Keratinocyte (primary cell): ENCODE measurements at regions not wholly inside any gene's neighbourhood (a gene's known extent, or its start where the extent isn't known, plus 50 kb on each side); places are given as distances from the start of the nearest gene placed in this dataset.

Experiments
- DNase-seq: peaks from one replicate; pipeline ENCODE4 v3.0.0-alpha.2; 2011; ENCODE audit warnings: low read depth, missing footprints, low spot score
- FAIRE-seq: peaks from 2 replicates; lab custom pipeline; 2011; peaks lifted over from hg19 to GRCh38; lab: Jason Lieb, UNC
- H2AFZ ChIP-seq: 2 replicates; pipeline ENCODE4 v1.6.0; 2012; ENCODE audit warnings: low read length, control low read depth, inconsistent platforms; ENCODE audit not compliant: control insufficient read depth
- H3K27ac ChIP-seq: 2 replicates; pipeline ENCODE4 v1.5.1; 2011; ENCODE audit warnings: low read length; ENCODE audit not compliant: control insufficient read depth, insufficient read depth
- H3K27me3 ChIP-seq: 3 replicates; pipeline ENCODE4 v1.6.0; 2011; ENCODE audit warnings: low read length; ENCODE audit not compliant: control insufficient read depth, insufficient read depth; ENCODE audit errors: extremely low read depth
- H3K36me3 ChIP-seq, 2 experiments: 2 replicates in 1 of 2; 3 replicates in 1 of 2; pipeline ENCODE4 v1.5.1; 2011; ENCODE audit warnings: low read length in 2 of 2, mild to moderate bottlenecking in 1 of 2; ENCODE audit not compliant: control insufficient read depth in 2 of 2, insufficient read depth in 2 of 2; ENCODE audit errors: extremely low read depth in 1 of 2
- H3K4me1 ChIP-seq: 3 replicates; pipeline ENCODE4 v1.5.1; 2011; ENCODE audit warnings: low read length; ENCODE audit not compliant: control insufficient read depth, insufficient read depth; ENCODE audit errors: extremely low read depth
- H3K4me2 ChIP-seq: 3 replicates; pipeline ENCODE4 v1.6.0; 2011; ENCODE audit warnings: low read depth, low read length; ENCODE audit not compliant: control insufficient read depth, insufficient read depth; ENCODE audit errors: extremely low read depth
- H3K4me3 ChIP-seq, 3 experiments: fragments of 200-600 bp in 1 of 3; sonication (generic) in 1 of 3; 2 replicates in 2 of 3; 3 replicates in 1 of 3; pipeline ENCODE4 v1.5.1; 2011 to 2016; ENCODE audit warnings: low read length in 3 of 3, mild to moderate bottlenecking in 3 of 3, control low read depth in 2 of 3, inconsistent platforms in 1 of 3, low read depth in 1 of 3, mixed read lengths in 1 of 3, mixed run types in 1 of 3, moderate library complexity in 1 of 3; ENCODE audit not compliant: control insufficient read depth in 2 of 3, insufficient read depth in 2 of 3; ENCODE audit errors: extremely low read depth in 1 of 3
- H3K79me2 ChIP-seq: 2 replicates; pipeline ENCODE4 v1.6.0; 2012; ENCODE audit warnings: low read length; ENCODE audit not compliant: control insufficient read depth, insufficient read depth
- H3K9ac ChIP-seq: 3 replicates; pipeline ENCODE4 v1.6.0; 2011; ENCODE audit warnings: low read length; ENCODE audit not compliant: control insufficient read depth, insufficient read depth; ENCODE audit errors: extremely low read depth
- H3K9me1 ChIP-seq: 3 replicates; pipeline ENCODE4 v1.6.0; 2011; ENCODE audit warnings: low read length; ENCODE audit not compliant: control insufficient read depth, insufficient read depth; ENCODE audit errors: extremely low read depth
- H3K9me3 ChIP-seq: 2 replicates; pipeline ENCODE4 v1.5.1; 2012; ENCODE audit warnings: low read depth, low read length; ENCODE audit not compliant: control insufficient read depth
- H4K20me1 ChIP-seq: 3 replicates; pipeline ENCODE4 v1.6.0; 2011; ENCODE audit warnings: low read length; ENCODE audit not compliant: control insufficient read depth, insufficient read depth; ENCODE audit errors: extremely low read depth
- EZH2 ChIP-seq: IDR thresholded peaks from one replicate; pipeline ENCODE4 v1.6.1; 2012; ENCODE audit warnings: inconsistent platforms, mild to moderate bottlenecking, low read length, moderate library complexity
- dilution Hi-C: fragments of 300-500 bp; cut with MboI; formaldehyde crosslinking; loops from one replicate; pipeline ENCODE4 v1.7.0; 2020; ENCODE audit warnings: low sequenced_read_pairs; ENCODE audit not compliant: extremely low pct_ligation_motif_present
- TF ChIP-seq, protein P1 (sequence below), 3 experiments: IDR thresholded peaks in 1 of 3; conservative IDR thresholded peaks in 1 of 3; optimal IDR thresholded peaks in 1 of 3; 2 replicates in 2 of 3; 3 replicates in 1 of 3; pipeline versions ENCODE3 to v1.5.1; 2011; ENCODE audit warnings: low read length in 3 of 3, mild to moderate bottlenecking in 3 of 3, moderate library complexity in 2 of 3, control low read depth in 1 of 3, inconsistent platforms in 1 of 3; ENCODE audit not compliant: insufficient read depth in 2 of 3; ENCODE audit errors: extremely low read depth in 1 of 3

DNA sequence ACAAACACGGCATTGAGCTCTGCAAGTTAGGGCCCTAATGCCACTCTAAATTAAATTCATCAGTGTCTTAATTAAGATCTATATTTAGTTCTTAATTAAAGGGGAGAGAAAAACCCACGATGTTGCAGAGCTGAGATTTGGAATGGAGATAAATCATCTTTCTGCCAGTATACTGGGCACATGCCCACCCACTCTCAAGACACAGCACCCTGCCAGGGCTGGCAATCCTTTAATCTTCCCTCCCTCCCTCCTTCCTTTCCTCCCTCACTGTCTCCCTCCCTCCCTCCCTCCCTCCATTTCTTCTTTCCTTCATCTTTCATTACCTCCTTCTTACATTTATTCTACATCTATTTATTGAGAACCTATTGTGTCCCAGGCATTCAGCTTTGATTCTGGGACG, 194.8 kb downstream of the BUD13 start:
- H2AFZ ChIP-seq, result no peak overlapping the region
- no peaks in the 10 kb centered on the region for H3K4me1 ChIP-seq
- H3K27ac ChIP-seq, result no peak overlapping the region
- H3K4me3 ChIP-seq, result no peak overlapping the region
- H3K9ac ChIP-seq, result no peak overlapping the region
- H3K9me3 ChIP-seq, result no peaks in the 10 kb centered on the region
- no peaks in the 10 kb centered on the region for H3K36me3 ChIP-seq
- FAIRE-seq (no peak), DNase-seq (no peak)
- no peak for TF ChIP-seq EZH2
- TF ChIP-seq, protein P1, sequence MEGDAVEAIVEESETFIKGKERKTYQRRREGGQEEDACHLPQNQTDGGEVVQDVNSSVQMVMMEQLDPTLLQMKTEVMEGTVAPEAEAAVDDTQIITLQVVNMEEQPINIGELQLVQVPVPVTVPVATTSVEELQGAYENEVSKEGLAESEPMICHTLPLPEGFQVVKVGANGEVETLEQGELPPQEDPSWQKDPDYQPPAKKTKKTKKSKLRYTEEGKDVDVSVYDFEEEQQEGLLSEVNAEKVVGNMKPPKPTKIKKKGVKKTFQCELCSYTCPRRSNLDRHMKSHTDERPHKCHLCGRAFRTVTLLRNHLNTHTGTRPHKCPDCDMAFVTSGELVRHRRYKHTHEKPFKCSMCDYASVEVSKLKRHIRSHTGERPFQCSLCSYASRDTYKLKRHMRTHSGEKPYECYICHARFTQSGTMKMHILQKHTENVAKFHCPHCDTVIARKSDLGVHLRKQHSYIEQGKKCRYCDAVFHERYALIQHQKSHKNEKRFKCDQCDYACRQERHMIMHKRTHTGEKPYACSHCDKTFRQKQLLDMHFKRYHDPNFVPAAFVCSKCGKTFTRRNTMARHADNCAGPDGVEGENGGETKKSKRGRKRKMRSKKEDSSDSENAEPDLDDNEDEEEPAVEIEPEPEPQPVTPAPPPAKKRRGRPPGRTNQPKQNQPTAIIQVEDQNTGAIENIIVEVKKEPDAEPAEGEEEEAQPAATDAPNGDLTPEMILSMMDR (optimal IDR thresholded peaks at IDR 0.05 in 1 of 3, IDR thresholded peaks at IDR 0.05 in 1 of 3, conservative IDR thresholded peaks at IDR 0.05 in 1 of 3; ENCODE audit: extremely low read depth in 1 of 3, insufficient read depth in 2 of 3, low read length in 3 of 3), result no peak
- no peak overlapping the region for H3K4me2 ChIP-seq
- dilution Hi-C loops, result no loop called here
- no peaks in the 10 kb centered on the region for H3K9me1 ChIP-seq
- H4K20me1 ChIP-seq, result no peaks in the 10 kb centered on the region
- peaks cover 57% of the 10 kb centered on the region for H3K27me3 ChIP-seq
- no peaks in the 10 kb centered on the region for H3K79me2 ChIP-seq

- Histone ChIP-seq H3K9me3 (no peaks in the 10 kb centered on the region), H3K9ac (no peak overlapping the region), H3K4me2 (no peak overlapping the region), H3K9me1 (no peaks in the 10 kb centered on the region), H3K27me3 (peaks cover 51% of the 10 kb centered on the region), H3K27ac (no peak overlapping the region), H3K79me2 (no peaks in the 10 kb centered on the region), H2AFZ (no peak overlapping the region), H3K4me3 (no peak overlapping the region), H3K36me3 (no peaks in the 10 kb centered on the region), H4K20me1 (no peaks in the 10 kb centered on the region), H3K4me1 (no peaks in the 10 kb centered on the region)
- FAIRE-seq, result no peak
- dilution Hi-C loops, result no loop called here
- DNase-seq, result no peak
- TF ChIP-seq, protein P1 (optimal IDR thresholded peaks at IDR 0.05 in 1 of 3, IDR thresholded peaks at IDR 0.05 in 1 of 3, conservative IDR thresholded peaks at IDR 0.05 in 1 of 3; ENCODE audit: extremely low read depth in 1 of 3, insufficient read depth in 2 of 3, low read length in 3 of 3), result no peak
- no peak for TF ChIP-seq EZH2
Measured at GRCh38 chr11:116577273-116577672, 195.5 kb downstream of the BUD13 start.
